ENCODE measurements at regions not wholly inside any gene's neighbourhood (a gene's known extent, or its start where the extent isn't known, plus 50 kb on each side); places are given as distances from the start of the nearest gene placed in this dataset.

DNA sequence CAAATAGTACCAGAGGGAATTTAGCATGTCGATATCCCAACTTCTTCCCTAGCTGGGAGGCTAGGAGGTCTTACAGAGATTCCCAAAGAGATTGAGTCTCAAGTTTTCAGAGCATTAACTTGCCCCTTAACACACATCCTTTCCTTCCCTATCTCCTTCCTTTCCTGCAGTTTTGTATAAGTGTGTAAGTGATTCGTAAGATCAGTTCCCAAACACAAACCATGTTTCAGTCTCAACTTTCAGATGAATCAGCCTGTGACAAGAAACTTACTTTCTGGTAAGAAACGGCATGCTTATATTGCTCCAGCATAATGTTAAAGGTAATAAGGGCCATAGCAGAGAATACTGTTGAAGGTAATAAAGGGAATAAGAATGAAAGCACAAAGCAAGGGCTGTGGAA, 472.2 kb downstream of the LIG4 start:
- Histone ChIP-seq H2AFZ (ENCODE audit: low read depth, low read length) (no peak overlapping the region), H3K27ac (ENCODE audit: extremely low read depth, low read depth, low read length) (no peak overlapping the region), H3K36me3 (ENCODE audit: control insufficient read depth, insufficient read depth, low read length) (no peaks in the 10 kb centered on the region), H3K27me3 (ENCODE audit: control insufficient read depth in 2 of 2, insufficient read depth in 2 of 2, low read length in 2 of 2) (no peaks in the 10 kb centered on the region), H3K9me3 (replicated peaks; ENCODE audit: control insufficient read depth, insufficient read depth, low read depth, low read length) (no peaks in the 10 kb centered on the region), H4K20me1 (replicated peaks; ENCODE audit: control insufficient read depth, insufficient read depth, low read length) (no peaks in the 10 kb centered on the region), H3K79me2 (ENCODE audit: control insufficient read depth, insufficient read depth, low read length) (no peaks in the 10 kb centered on the region), H3K4me3 (no peak overlapping the region), H3K4me2 (ENCODE audit: insufficient read depth, low read length) (no peak overlapping the region), H3K9ac (ENCODE audit: insufficient read depth in 1 of 2, low read depth in 2 of 2, low read length in 2 of 2) (no peak overlapping the region), H3K9me1 (ENCODE audit: control insufficient read depth, insufficient read depth, low read length) (no peaks in the 10 kb centered on the region), H3K4me1 (replicated peaks in 1 of 2; ENCODE audit: control insufficient read depth in 2 of 2, insufficient read depth in 2 of 2, low read length in 2 of 2) (no peaks in the 10 kb centered on the region)
- no TSS peak for BruUV-seq (replicated peaks)
- intact Hi-C loops (cut with micrococcal nuclease), result no loop called here
- no peak for FAIRE-seq
- TF ChIP-seq DNMT1 (IDR thresholded peaks at IDR 0.05) (no peak), TBL1XR1 (IDR thresholded peaks at IDR 0.05; ENCODE audit: low read length in 2 of 2) (no peak), SP2 (IDR thresholded peaks at IDR 0.05; ENCODE audit: extremely low read depth, low read depth, low read length, poor library complexity, severe bottlenecking) (no peak), CBX8 (IDR thresholded peaks at IDR 0.05; ENCODE audit: borderline replicate concordance, extremely low read depth, low read depth, low read length, poor library complexity, severe bottlenecking) (no peak), ZNF764 (CRISPR knock-in tag; IDR thresholded peaks at IDR 0.05; ENCODE audit: low read depth) (no peak), HNRNPL (IDR thresholded peaks at IDR 0.05; ENCODE audit: low read depth, low read length) (no peak), U2AF2 (optimal IDR thresholded peaks at IDR 0.05; ENCODE audit: low read depth, low read length) (no peak), ETS2 (tag; IDR thresholded peaks at IDR 0.05; ENCODE audit: borderline replicate concordance, poor library complexity, severe bottlenecking) (no peak), MYBL2 (IDR thresholded peaks at IDR 0.05; ENCODE audit: low read depth) (no peak), MYBL2 (CRISPR knock-in tag; IDR thresholded peaks at IDR 0.05; ENCODE audit: borderline replicate concordance) (no peak), MTA1 (IDR thresholded peaks at IDR 0.05; ENCODE audit: borderline replicate concordance) (no peak), ZNF785 (CRISPR knock-in tag; IDR thresholded peaks at IDR 0.05) (no peak), JUNB (CRISPR knock-in tag; conservative IDR thresholded peaks at IDR 0.05) (no peak)
- TF ChIP-seq, protein P1, sequence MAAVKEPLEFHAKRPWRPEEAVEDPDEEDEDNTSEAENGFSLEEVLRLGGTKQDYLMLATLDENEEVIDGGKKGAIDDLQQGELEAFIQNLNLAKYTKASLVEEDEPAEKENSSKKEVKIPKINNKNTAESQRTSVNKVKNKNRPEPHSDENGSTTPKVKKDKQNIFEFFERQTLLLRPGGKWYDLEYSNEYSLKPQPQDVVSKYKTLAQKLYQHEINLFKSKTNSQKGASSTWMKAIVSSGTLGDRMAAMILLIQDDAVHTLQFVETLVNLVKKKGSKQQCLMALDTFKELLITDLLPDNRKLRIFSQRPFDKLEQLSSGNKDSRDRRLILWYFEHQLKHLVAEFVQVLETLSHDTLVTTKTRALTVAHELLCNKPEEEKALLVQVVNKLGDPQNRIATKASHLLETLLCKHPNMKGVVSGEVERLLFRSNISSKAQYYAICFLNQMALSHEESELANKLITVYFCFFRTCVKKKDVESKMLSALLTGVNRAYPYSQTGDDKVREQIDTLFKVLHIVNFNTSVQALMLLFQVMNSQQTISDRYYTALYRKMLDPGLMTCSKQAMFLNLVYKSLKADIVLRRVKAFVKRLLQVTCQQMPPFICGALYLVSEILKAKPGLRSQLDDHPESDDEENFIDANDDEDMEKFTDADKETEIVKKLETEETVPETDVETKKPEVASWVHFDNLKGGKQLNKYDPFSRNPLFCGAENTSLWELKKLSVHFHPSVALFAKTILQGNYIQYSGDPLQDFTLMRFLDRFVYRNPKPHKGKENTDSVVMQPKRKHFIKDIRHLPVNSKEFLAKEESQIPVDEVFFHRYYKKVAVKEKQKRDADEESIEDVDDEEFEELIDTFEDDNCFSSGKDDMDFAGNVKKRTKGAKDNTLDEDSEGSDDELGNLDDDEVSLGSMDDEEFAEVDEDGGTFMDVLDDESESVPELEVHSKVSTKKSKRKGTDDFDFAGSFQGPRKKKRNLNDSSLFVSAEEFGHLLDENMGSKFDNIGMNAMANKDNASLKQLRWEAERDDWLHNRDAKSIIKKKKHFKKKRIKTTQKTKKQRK (IDR thresholded peaks at IDR 0.05; ENCODE audit: borderline replicate concordance, low read depth, low read length), result no peak
- TF ChIP-seq, protein P2, sequence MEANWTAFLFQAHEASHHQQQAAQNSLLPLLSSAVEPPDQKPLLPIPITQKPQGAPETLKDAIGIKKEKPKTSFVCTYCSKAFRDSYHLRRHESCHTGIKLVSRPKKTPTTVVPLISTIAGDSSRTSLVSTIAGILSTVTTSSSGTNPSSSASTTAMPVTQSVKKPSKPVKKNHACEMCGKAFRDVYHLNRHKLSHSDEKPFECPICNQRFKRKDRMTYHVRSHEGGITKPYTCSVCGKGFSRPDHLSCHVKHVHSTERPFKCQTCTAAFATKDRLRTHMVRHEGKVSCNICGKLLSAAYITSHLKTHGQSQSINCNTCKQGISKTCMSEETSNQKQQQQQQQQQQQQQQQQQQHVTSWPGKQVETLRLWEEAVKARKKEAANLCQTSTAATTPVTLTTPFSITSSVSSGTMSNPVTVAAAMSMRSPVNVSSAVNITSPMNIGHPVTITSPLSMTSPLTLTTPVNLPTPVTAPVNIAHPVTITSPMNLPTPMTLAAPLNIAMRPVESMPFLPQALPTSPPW (CRISPR knock-in tag; IDR thresholded peaks at IDR 0.05), result no peak
- POLR2A ChIA-PET, result no interaction called here
- WGBS (ENCODE audit: insufficient coverage, low coverage, missing lambda C conversion rate), result 0% methylated on average over 3 of the region's 3 CpGs
- no peak for ATAC-seq
- in situ Hi-C loops (cut with MboI), result no loop called here
- CTCF ChIA-PET (ENCODE audit: low intra/inter-chr PET ratio), result no interaction called here
- DNase-seq (ENCODE audit: extremely low read depth in 1 of 4, low spot score in 3 of 4), result no peak

Data from K562 (cell line).